ENCODE measurements at regions not wholly inside any gene's neighbourhood (a gene's known extent, or its start where the extent isn't known, plus 50 kb on each side); places are given as distances from the start of the nearest gene placed in this dataset.

DNA sequence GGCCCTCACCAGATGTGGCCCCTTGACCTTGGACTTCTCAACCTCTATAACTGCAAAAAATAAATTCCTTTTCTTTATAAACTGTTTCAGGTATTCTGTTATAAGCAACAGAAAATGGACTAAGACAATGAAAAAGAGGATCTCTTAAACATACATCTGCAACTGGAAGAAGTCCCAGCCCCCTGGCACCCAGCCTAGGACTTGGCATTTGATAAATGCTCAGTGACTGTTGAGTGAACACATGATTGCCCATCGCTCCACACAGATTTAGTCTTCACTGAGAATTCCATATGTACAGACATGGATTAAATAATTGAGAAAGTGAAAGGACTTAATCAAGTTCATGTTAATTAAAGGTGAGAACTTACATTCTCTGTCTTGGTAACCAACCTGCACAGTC, 344.9 kb upstream of the RUNX1 start:
- TF ChIP-seq CTCF (IDR thresholded peaks at IDR 0.05; ENCODE audit: low read depth, low read length, poor library complexity, severe bottlenecking) (no peak), EZH2phosphoT487 (IDR thresholded peaks at IDR 0.05; ENCODE audit: borderline replicate concordance, low read length) (no peak)

Measured in DOHH2 (cell line).